ENCODE measurements at regions not wholly inside any gene's neighbourhood (a gene's known extent, or its start where the extent isn't known, plus 50 kb on each side); places are given as distances from the start of the nearest gene placed in this dataset.

- Mint-ChIP-seq H3K27ac (no peak overlapping the region), H3K4me3 (no peak overlapping the region), H3K27me3 (peaks cover 4% of the 10 kb centered on the region), H3K9me3 (ENCODE audit: low read depth) (no peaks in the 10 kb centered on the region), H3K36me3 (ENCODE audit: low read depth) (no peaks in the 10 kb centered on the region), H3K4me1 (no peaks in the 10 kb centered on the region)
- ATAC-seq = no peak
- intact Hi-C loops (cut with DNase I, micrococcal nuclease) = no loop called here
- no peak for DNase-seq
- ChIA-PET CTCF (no interaction called here), POLR2A (no interaction called here)
Observed at GRCh38 chr2:106983305-106983704, 97.3 kb upstream of the ST6GAL2 start.

- intact Hi-C loops (cut with DNase I, micrococcal nuclease) = no loop called here
- ChIA-PET CTCF (no interaction called here), POLR2A (no interaction called here)
- Mint-ChIP-seq H3K4me3 (no peak overlapping the region), H3K27me3 (peaks cover 4% of the 10 kb centered on the region), H3K27ac (no peak overlapping the region), H3K4me1 (no peaks in the 10 kb centered on the region), H3K36me3 (ENCODE audit: low read depth) (no peaks in the 10 kb centered on the region), H3K9me3 (ENCODE audit: low read depth) (no peaks in the 10 kb centered on the region)
- DNase-seq (no peak), ATAC-seq (no peak)
Observed at GRCh38 chr2:106988361-106988760, 102.4 kb upstream of the ST6GAL2 start.

DNA sequence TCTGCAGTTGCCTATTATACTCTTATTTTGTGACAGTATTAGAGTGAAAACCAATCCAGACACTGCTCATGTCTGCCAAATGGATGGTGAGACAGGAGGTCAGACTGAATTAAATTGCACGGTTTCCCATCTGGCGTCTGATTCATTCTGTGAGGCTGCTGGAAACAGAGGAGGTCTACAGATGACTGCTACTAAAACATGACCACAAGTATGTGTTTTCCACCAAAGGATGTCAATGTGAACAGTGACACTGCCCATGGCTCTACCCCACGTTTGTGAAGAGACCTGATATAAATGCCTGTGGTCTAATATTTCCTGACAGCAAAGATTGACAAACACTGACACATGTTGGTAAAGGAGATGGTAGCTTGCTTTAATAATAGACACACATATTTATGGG lies 104.3 kb upstream of the ST6GAL2 start:
- H3K4me3 Mint-ChIP-seq = no peak overlapping the region
- intact Hi-C loops (cut with DNase I, micrococcal nuclease) = no loop called here
- H3K4me1 Mint-ChIP-seq = no peaks in the 10 kb centered on the region
- no peaks in the 10 kb centered on the region for H3K9me3 Mint-ChIP-seq (ENCODE audit: low read depth)
- H3K27me3 Mint-ChIP-seq = peaks cover 3% of the 10 kb centered on the region
- POLR2A ChIA-PET = no interaction called here
- CTCF ChIA-PET = no interaction called here
- H3K27ac Mint-ChIP-seq = no peak overlapping the region
- H3K36me3 Mint-ChIP-seq (ENCODE audit: low read depth) = no peaks in the 10 kb centered on the region
- ATAC-seq = no peak
- no peak for DNase-seq

DNA sequence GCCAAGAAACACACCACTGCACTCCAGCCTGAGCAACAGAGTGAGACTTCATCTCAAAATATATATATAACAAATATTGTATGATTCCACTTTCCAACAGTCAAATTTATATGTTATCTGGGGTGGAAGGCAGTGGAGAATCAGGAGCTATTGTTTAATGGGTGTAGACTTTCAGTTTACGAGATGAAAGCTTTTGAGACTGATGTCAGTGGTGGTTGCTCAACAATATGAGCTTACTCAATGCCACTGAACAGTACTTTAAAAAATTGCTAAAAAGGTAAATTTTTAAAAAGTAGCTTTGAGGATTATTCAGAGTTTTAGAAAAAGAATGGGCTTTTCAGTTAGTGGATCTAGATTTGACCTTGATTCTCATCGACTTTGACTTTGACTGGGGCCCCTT lies 105.9 kb upstream of the ST6GAL2 start:
- DNase-seq = no peak
- intact Hi-C loops (cut with DNase I, micrococcal nuclease) = no loop called here
- H3K4me3 Mint-ChIP-seq = no peak overlapping the region
- peaks cover 3% of the 10 kb centered on the region for H3K27me3 Mint-ChIP-seq
- no peak overlapping the region for H3K27ac Mint-ChIP-seq
- no peaks in the 10 kb centered on the region for H3K36me3 Mint-ChIP-seq (ENCODE audit: low read depth)
- no peaks in the 10 kb centered on the region for H3K4me1 Mint-ChIP-seq
- POLR2A ChIA-PET = no interaction called here
- CTCF ChIA-PET = interaction anchor here (0.6 kb wide), 1 partner anchor 71 kb away, joined by 3 read pairs; no protein-coding TSS in a partner anchor
- no peaks in the 10 kb centered on the region for H3K9me3 Mint-ChIP-seq (ENCODE audit: low read depth)
- no peak for ATAC-seq

- POLR2A ChIA-PET = no interaction called here
- ATAC-seq = no peak
- H3K4me1 Mint-ChIP-seq = no peaks in the 10 kb centered on the region
Observed at GRCh38 chr2:106995556-106995955, 109.6 kb upstream of the ST6GAL2 start.

DNA sequence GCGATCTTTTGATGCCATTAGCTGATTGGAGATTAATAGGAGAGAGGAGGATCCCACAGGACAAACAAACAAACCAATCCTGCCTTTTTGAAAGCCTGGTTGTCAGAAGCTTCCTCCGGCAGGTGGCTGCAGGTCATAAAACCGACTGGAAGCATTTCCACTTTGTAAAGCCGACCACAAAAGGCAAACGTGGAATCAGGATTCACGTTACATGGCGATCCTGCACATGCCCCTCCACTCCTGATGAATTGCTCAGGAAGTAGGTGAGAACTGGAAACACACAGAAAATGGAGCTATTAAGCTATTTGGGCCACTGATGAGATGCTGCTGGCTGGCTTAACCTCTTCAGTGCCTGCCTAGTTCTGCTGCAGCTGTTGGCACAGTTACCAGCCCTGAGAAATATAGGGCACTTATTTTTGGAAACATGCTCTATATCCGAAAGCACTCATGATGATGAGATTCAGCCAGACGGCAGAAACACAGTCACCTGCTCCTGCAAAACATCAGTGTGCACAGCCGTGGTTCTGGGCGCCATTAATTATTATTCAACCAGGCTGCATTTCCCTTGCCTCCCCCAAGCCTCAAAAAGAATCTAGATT lies 110.3 kb upstream of the ST6GAL2 start:
- POLR2A ChIA-PET = no interaction called here

More at GRCh38 chr2:106995556-106995955, 109.6 kb upstream of the ST6GAL2 start:
- CTCF ChIA-PET = no interaction called here
- no peaks in the 10 kb centered on the region for H3K36me3 Mint-ChIP-seq (ENCODE audit: low read depth)
- no peak overlapping the region for H3K4me3 Mint-ChIP-seq
- DNase-seq = no peak
- peaks cover 3% of the 10 kb centered on the region for H3K27me3 Mint-ChIP-seq
- H3K27ac Mint-ChIP-seq = no peak overlapping the region
- H3K9me3 Mint-ChIP-seq (ENCODE audit: low read depth) = no peaks in the 10 kb centered on the region
- intact Hi-C loops (cut with DNase I, micrococcal nuclease) = no loop called here

GRCh38 chr2:106997204-106997603 lies 111.2 kb upstream of the ST6GAL2 start:
- Mint-ChIP-seq H3K4me3 (no peak overlapping the region), H3K9me3 (ENCODE audit: low read depth) (no peaks in the 10 kb centered on the region), H3K27me3 (peaks cover 3% of the 10 kb centered on the region), H3K4me1 (no peaks in the 10 kb centered on the region), H3K27ac (no peak overlapping the region), H3K36me3 (ENCODE audit: low read depth) (no peaks in the 10 kb centered on the region)
- CTCF ChIA-PET = no interaction called here
- intact Hi-C loops (cut with DNase I, micrococcal nuclease) = no loop called here
- POLR2A ChIA-PET = no interaction called here
- ATAC-seq = no peak
- DNase-seq = no peak

More for the DNA sequence above, 110.3 kb upstream of the ST6GAL2 start:
- ATAC-seq (no peak), DNase-seq (no peak)
- Mint-ChIP-seq H3K27ac (no peak overlapping the region), H3K4me1 (no peaks in the 10 kb centered on the region), H3K27me3 (peaks cover 3% of the 10 kb centered on the region), H3K9me3 (ENCODE audit: low read depth) (no peaks in the 10 kb centered on the region), H3K36me3 (ENCODE audit: low read depth) (no peaks in the 10 kb centered on the region), H3K4me3 (no peak overlapping the region)
- intact Hi-C loops (cut with DNase I, micrococcal nuclease) = no loop called here
- CTCF ChIA-PET = no interaction called here

DNA sequence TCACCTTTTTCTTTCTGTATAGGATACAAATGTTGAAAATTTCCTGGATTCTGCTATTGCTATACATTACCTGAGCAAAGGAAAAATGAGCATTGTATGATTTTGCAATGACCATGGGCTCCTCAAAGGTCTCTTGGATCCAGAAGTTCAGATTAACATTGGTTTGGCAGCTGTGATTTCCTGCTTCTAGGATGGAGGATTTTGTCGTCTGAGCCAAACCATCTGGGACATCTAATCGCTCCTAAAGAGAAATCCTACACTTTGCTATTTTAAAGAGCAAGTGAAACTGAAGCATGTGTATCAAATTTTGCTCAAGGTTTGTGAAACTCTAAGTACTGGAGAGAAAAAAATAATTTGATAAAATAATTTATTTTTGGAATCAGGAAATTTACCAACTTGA lies 115.1 kb upstream of the ST6GAL2 start:
- Mint-ChIP-seq H3K9me3 (ENCODE audit: low read depth) (no peaks in the 10 kb centered on the region), H3K4me3 (no peak overlapping the region), H3K4me1 (no peaks in the 10 kb centered on the region), H3K27ac (no peak overlapping the region), H3K27me3 (peaks cover 2% of the 10 kb centered on the region), H3K36me3 (ENCODE audit: low read depth) (no peaks in the 10 kb centered on the region)
- CTCF ChIA-PET = no interaction called here
- ATAC-seq = no peak
- intact Hi-C loops (cut with DNase I, micrococcal nuclease) = no loop called here
- DNase-seq = no peak
- POLR2A ChIA-PET = no interaction called here

DNA sequence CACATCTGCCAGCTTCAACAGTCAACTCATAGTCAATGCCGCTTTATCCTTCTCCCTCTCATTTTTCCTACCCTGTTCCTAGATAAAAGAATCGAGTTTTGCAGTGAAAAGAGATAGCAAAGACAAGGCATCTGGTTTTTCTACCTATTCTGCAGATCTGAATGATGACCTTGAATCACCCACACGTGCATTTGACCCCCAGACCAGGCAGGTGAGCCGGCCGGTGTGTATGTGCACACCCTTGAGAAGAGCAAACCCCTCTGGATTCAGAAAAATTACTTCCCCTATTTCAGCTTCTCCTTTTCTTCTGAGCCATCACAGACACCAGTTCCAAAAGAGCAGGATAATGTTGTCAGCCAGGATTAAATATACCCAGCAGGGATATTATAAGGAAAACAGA lies 115.6 kb upstream of the ST6GAL2 start:
- no peak for ATAC-seq
- H3K9me3 Mint-ChIP-seq (ENCODE audit: low read depth) = no peaks in the 10 kb centered on the region
- CTCF ChIA-PET = no interaction called here
- intact Hi-C loops (cut with DNase I, micrococcal nuclease) = no loop called here
- H3K27ac Mint-ChIP-seq = no peak overlapping the region
- no peak for DNase-seq
- POLR2A ChIA-PET = no interaction called here
- H3K4me3 Mint-ChIP-seq = no peak overlapping the region
- H3K27me3 Mint-ChIP-seq = peaks cover 2% of the 10 kb centered on the region
- no peaks in the 10 kb centered on the region for H3K4me1 Mint-ChIP-seq
- H3K36me3 Mint-ChIP-seq (ENCODE audit: low read depth) = no peaks in the 10 kb centered on the region

DNA sequence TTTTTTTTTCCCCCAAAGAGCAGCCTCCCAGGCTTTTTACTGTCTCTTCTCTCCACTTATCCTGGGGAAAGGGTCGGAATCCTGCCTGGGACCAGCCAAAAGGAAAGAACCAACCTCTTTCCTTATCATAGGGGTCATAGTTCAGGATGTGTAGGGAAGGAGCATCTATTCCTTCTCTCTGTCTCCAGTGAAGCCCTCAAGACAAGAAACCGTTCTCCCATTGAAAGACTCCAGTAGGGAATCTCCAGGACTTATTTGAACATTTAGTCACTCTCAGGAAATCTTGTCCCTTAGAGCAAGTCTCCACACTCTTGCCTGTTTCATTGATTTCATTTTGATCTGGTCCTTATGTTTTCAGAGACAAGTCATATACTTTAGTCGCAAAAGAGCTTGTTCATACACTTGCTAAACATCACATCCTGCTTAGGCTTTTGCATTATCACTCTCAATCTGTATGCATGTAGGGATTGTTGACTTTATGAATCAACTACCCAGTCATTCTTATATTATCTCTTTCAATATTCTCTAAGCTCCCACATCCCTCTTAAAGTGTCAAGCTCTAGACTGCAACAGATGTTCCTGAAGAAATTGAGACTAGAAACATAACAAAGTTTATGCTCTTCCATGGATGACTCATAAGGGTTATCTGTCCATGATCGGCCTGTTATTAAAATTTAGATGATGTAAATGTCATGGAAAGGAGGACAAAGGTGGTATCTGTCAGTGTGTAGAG lies 116.2 kb upstream of the ST6GAL2 start:
- Mint-ChIP-seq H3K4me1 (no peaks in the 10 kb centered on the region), H3K27ac (no peak overlapping the region), H3K9me3 (ENCODE audit: low read depth) (no peaks in the 10 kb centered on the region), H3K36me3 (ENCODE audit: low read depth) (no peaks in the 10 kb centered on the region), H3K27me3 (peaks cover 2% of the 10 kb centered on the region), H3K4me3 (no peak overlapping the region)
- intact Hi-C loops (cut with DNase I, micrococcal nuclease) = no loop called here
- DNase-seq (no peak), ATAC-seq (no peak)
- ChIA-PET POLR2A (no interaction called here), CTCF (no interaction called here)

DNA sequence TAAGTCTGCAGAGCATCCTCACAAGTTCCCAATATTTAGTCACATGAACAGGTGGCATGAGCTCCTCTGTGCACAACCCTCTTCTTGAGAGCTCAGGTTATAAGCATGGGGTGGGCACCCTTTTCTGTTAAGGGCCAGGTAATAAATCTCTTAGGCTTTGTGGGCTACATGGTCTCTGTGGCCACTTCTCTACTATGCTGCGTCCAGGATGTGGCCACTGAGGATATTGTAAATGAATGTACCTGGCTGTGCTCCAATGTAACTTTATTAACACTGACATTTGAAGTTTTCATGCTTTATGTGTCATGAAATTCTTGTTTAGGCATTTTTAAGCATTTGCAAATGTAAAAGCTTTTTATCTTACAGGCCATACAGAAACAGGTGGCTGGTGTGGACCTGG lies 116.8 kb upstream of the ST6GAL2 start:
- ATAC-seq = no peak

DNA sequence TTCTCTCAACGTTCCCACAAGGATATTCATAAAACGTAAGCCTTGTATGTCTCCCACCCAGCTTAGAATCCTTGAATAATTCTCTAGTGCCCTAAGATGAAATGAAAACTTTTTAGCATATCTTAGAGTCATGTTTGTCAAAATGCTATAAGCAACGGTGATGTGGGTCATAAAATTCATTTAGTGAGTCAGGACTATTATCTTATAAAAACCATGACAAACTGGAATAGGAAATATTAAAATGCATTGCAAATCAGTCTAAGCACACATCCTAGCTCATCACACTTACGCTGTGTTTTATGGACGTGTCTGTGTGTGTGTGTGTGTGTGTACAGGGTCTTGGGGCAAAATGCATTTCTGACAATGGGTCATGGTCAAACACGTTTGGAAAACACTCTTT lies 119.9 kb upstream of the ST6GAL2 start:
- intact Hi-C loops (cut with DNase I, micrococcal nuclease) = no loop called here
- H3K4me3 Mint-ChIP-seq = no peak overlapping the region
- no peak overlapping the region for H3K27ac Mint-ChIP-seq

More for the DNA sequence above, 116.8 kb upstream of the ST6GAL2 start:
- H3K9me3 Mint-ChIP-seq (ENCODE audit: low read depth) = no peaks in the 10 kb centered on the region
- no peak overlapping the region for H3K27ac Mint-ChIP-seq
- H3K27me3 Mint-ChIP-seq = peaks cover 2% of the 10 kb centered on the region
- no peak overlapping the region for H3K4me3 Mint-ChIP-seq
- intact Hi-C loops (cut with DNase I, micrococcal nuclease) = no loop called here
- no peaks in the 10 kb centered on the region for H3K4me1 Mint-ChIP-seq
- no peak for DNase-seq
- CTCF ChIA-PET = no interaction called here
- POLR2A ChIA-PET = no interaction called here
- no peaks in the 10 kb centered on the region for H3K36me3 Mint-ChIP-seq (ENCODE audit: low read depth)

More for the DNA sequence above, 119.9 kb upstream of the ST6GAL2 start:
- H3K27me3 Mint-ChIP-seq = peaks cover 2% of the 10 kb centered on the region
- H3K9me3 Mint-ChIP-seq (ENCODE audit: low read depth) = no peaks in the 10 kb centered on the region
- ChIA-PET POLR2A (no interaction called here), CTCF (no interaction called here)
- DNase-seq (no peak), ATAC-seq (no peak)
- H3K36me3 Mint-ChIP-seq (ENCODE audit: low read depth) = no peaks in the 10 kb centered on the region
- no peaks in the 10 kb centered on the region for H3K4me1 Mint-ChIP-seq
